Breast epithelium (tissue), 4 donors: ENCODE measurements at regions not wholly inside any gene's neighbourhood (a gene's known extent, or its start where the extent isn't known, plus 50 kb on each side); places are given as distances from the start of the nearest gene placed in this dataset.

Experiments
- DNase-seq, 2 donors: peaks; one replicate each; pipeline ENCODE4 v3.0.0-alpha.2; 2019; ENCODE audit warnings: low spot score in 2 of 2
- H3K27ac ChIP-seq, 2 donors: fragments of 200-600 bp; sonication (generic) in 1 of 2; one replicate each; pipeline ENCODE4 v1.5.1; 2016 to 2019; ENCODE audit warnings: mild to moderate bottlenecking in 1 of 2
- H3K27me3 ChIP-seq, 2 donors: fragments of 200-600 bp; sonication (generic) in 1 of 2; one replicate each; pipeline versions ENCODE4 v1.5.1 to v1.6.0; 2017 to 2019; ENCODE audit warnings: control low read depth in 1 of 2, mild to moderate bottlenecking in 1 of 2
- H3K36me3 ChIP-seq: fragments of 200-600 bp; one replicate; pipeline ENCODE4 v1.5.1; 2019
- H3K4me1 ChIP-seq, 2 donors: fragments of 200-600 bp; sonication (generic); one replicate each; pipeline ENCODE4 v1.5.1; 2016 to 2019; ENCODE audit warnings: control low read depth in 1 of 2
- H3K4me3 ChIP-seq, 3 donors: fragments of 200-600 bp; sonication (generic); 1 replicate in 2 of 3; 2 replicates in 1 of 3; pipeline ENCODE4 v1.5.1; 2016 to 2019; ENCODE audit warnings: mild to moderate bottlenecking in 3 of 3, moderate library complexity in 2 of 3
- H3K9me3 ChIP-seq, 2 donors: fragments of 200-600 bp; sonication (generic) in 1 of 2; one replicate each; pipeline ENCODE4 v1.5.1; 2016 to 2019; ENCODE audit warnings: control low read depth in 1 of 2
- POLR2A ChIP-seq: fragments of 450-650 bp; IDR thresholded peaks from one replicate; pipeline ENCODE4 v1.6.1; 2016; ENCODE audit warnings: antibody characterized with exemption, mild to moderate bottlenecking, moderate library complexity
- POLR2AphosphoS5 ChIP-seq, 3 donors: sonication (generic); formaldehyde crosslinking; IDR thresholded peaks; one replicate each; pipeline ENCODE4 v1.6.1; 2017; ENCODE audit warnings: antibody characterized with exemption in 3 of 3
- intact Hi-C: fragments of 100-400 bp; cut with DNase I; formaldehyde crosslinking; loops from one replicate; pipeline ENCODE4 v1.15.1; 2023; ENCODE audit warnings: low total_unique reads
- TF ChIP-seq, protein P1 (sequence below), 3 donors: fragments of 450-650 bp; IDR thresholded peaks; one replicate each; pipeline ENCODE4 v1.5.1; 2016 to 2017; ENCODE audit warnings: antibody characterized with exemption in 3 of 3, mild to moderate bottlenecking in 3 of 3, moderate library complexity in 3 of 3

- Histone ChIP-seq H3K4me3 (no peak overlapping the region), H3K9me3 (peaks cover 2% of the 10 kb centered on the region in 2 donors), H3K36me3 (no peaks in the 10 kb centered on the region), H3K27ac (no peak overlapping the region), H3K4me1 (no peaks in the 10 kb centered on the region), H3K27me3 (no peaks in the 10 kb centered on the region)
- TF ChIP-seq POLR2A (no peak), POLR2AphosphoS5 (IDR thresholded peaks at IDR 0.05) (no peak)
- TF ChIP-seq, protein P1, sequence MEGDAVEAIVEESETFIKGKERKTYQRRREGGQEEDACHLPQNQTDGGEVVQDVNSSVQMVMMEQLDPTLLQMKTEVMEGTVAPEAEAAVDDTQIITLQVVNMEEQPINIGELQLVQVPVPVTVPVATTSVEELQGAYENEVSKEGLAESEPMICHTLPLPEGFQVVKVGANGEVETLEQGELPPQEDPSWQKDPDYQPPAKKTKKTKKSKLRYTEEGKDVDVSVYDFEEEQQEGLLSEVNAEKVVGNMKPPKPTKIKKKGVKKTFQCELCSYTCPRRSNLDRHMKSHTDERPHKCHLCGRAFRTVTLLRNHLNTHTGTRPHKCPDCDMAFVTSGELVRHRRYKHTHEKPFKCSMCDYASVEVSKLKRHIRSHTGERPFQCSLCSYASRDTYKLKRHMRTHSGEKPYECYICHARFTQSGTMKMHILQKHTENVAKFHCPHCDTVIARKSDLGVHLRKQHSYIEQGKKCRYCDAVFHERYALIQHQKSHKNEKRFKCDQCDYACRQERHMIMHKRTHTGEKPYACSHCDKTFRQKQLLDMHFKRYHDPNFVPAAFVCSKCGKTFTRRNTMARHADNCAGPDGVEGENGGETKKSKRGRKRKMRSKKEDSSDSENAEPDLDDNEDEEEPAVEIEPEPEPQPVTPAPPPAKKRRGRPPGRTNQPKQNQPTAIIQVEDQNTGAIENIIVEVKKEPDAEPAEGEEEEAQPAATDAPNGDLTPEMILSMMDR (IDR thresholded peaks at IDR 0.05), result no peak
- no peak for DNase-seq
- intact Hi-C loops, result no loop called here
Measured at GRCh38 chr20:11652128-11652527, 265.6 kb upstream of the BTBD3 start.

- no peak for DNase-seq
- H3K4me3 ChIP-seq, result no peak overlapping the region
- H3K36me3 ChIP-seq, result no peaks in the 10 kb centered on the region
- no peaks in the 10 kb centered on the region for H3K4me1 ChIP-seq
- TF ChIP-seq, protein P1 (IDR thresholded peaks at IDR 0.05), result no peak
- TF ChIP-seq POLR2AphosphoS5 (IDR thresholded peaks at IDR 0.05), result no peak
- no peak for TF ChIP-seq POLR2A
- H3K27me3 ChIP-seq, result no peaks in the 10 kb centered on the region
- intact Hi-C loops, result no loop called here
- H3K9me3 ChIP-seq, result no peaks in the 10 kb centered on the region
- no peak overlapping the region for H3K27ac ChIP-seq
Measured at GRCh38 chr20:11654766-11655165, 262.9 kb upstream of the BTBD3 start.

DNA sequence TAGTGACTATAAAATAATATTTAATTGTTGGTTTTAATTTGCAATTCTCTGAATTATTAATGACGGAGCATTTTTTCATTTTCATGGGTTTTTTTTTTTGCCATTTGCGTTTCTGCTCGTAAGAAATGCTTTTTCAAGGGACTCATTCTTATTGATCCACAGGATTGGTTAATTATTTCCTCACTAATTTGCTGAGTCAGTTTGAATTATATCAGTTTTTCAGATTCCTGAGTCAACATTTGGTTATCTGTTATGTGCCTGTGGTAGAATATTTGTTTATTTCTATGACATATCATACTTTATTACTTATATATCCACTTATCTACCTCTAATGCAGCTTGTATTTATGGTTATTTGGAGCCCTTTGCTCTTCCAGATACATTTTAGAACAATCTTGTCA, 257.0 kb upstream of the BTBD3 start:
- no peaks in the 10 kb centered on the region for H3K36me3 ChIP-seq
- intact Hi-C loops, result no loop called here
- no peaks in the 10 kb centered on the region for H3K9me3 ChIP-seq
- no peak for DNase-seq
- no peak overlapping the region for H3K27ac ChIP-seq
- H3K27me3 ChIP-seq, result no peaks in the 10 kb centered on the region
- no peak overlapping the region for H3K4me3 ChIP-seq
- TF ChIP-seq, protein P1 (IDR thresholded peaks at IDR 0.05), result no peak
- TF ChIP-seq POLR2AphosphoS5 (IDR thresholded peaks at IDR 0.05), result no peak
- no peak for TF ChIP-seq POLR2A
- H3K4me1 ChIP-seq, result no peaks in the 10 kb centered on the region

DNA sequence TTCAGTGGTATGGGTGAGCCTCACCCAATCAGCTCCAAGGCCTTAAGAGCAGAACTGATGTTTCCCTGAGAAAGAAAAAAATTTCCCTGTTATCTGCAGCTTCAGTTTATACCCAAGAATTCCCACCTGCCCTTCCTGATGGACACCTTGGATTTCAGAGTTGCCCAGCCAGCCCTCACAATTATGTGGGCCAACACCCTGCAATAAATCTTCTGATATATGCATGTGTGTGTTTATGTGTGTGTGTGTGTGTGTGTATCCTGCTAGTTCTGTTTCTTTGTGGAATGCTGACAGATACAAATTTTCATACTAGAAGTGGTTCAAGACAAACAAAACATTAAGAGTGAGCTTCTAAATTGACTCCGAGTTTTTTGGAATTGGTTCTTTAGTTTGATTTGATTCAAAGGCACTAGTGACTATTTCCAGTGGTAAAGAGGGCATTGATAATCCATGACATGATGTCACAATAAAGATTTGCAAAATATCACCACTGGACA, 246.6 kb upstream of the BTBD3 start:
- Histone ChIP-seq H3K27me3 (no peaks in the 10 kb centered on the region), H3K27ac (no peak overlapping the region), H3K4me3 (no peak overlapping the region), H3K36me3 (no peaks in the 10 kb centered on the region), H3K4me1 (no peaks in the 10 kb centered on the region), H3K9me3 (no peaks in the 10 kb centered on the region)
- intact Hi-C loops, result no loop called here
- DNase-seq, result no peak
- TF ChIP-seq, protein P1 (IDR thresholded peaks at IDR 0.05), result no peak
- TF ChIP-seq POLR2AphosphoS5 (IDR thresholded peaks at IDR 0.05) (no peak), POLR2A (no peak)

DNA sequence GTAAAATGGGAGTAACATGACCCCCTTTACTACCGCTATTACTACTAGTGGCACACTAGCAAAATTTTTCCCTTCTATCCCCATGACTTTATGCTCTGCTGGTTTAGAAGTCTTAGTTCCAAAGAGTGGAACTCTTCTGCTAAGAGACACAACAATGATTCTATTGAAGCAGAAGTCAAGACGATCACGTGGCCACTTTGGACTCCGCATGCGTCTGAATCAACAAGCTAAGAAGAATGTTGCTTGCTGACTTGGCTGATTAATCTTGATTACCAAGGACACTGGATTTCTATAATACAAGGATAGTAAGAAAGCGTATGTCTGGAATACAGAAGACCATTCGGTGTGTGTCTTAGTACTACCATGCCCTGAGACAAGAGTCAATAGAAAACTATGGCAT, 244.7 kb upstream of the BTBD3 start:
- Histone ChIP-seq H3K9me3 (no peaks in the 10 kb centered on the region), H3K27me3 (no peaks in the 10 kb centered on the region), H3K4me3 (no peak overlapping the region), H3K27ac (no peak overlapping the region), H3K4me1 (no peaks in the 10 kb centered on the region), H3K36me3 (no peaks in the 10 kb centered on the region)
- DNase-seq, result no peak
- TF ChIP-seq POLR2A (no peak), POLR2AphosphoS5 (IDR thresholded peaks at IDR 0.05) (no peak)
- TF ChIP-seq, protein P1 (IDR thresholded peaks at IDR 0.05), result no peak
- intact Hi-C loops, result no loop called here
